A549 (cell line): ENCODE measurements at regions not wholly inside any gene's neighbourhood (a gene's known extent, or its start where the extent isn't known, plus 50 kb on each side); places are given as distances from the start of the nearest gene placed in this dataset.

Experiments
- ESRRA ChIP-seq: fragments of 150-350 bp; IDR thresholded peaks from 2 replicates; pipeline ENCODE4 v1.6.1; 2014; ENCODE audit warnings: mild to moderate bottlenecking, low read length, borderline replicate concordance
- FOSB ChIP-seq: fragments of 250-450 bp; sonication (Bioruptor Pico); IDR thresholded peaks from 2 replicates; pipeline ENCODE4 v1.5.0; 2020; ENCODE audit warnings: mild to moderate bottlenecking, moderate library complexity
- MAFK ChIP-seq: fragments of 450-650 bp; IDR thresholded peaks from 2 replicates; pipeline ENCODE4 v1.6.1; 2014; ENCODE audit not compliant: partially characterized antibody
- NR3C1 ChIP-seq: fragments of >200 bp; sonication (Bioruptor Twin); formaldehyde crosslinking; IDR thresholded peaks from 3 replicates; pipeline ENCODE4 v1.6.1; 2017
- POLR2A ChIP-seq: IDR thresholded peaks from 2 replicates; pipeline ENCODE4 v1.6.1; 2012; ENCODE audit warnings: mild to moderate bottlenecking, low read length
- ZFP36 ChIP-seq: fragments of 450-650 bp; IDR thresholded peaks from 2 replicates; pipeline ENCODE4 v1.6.1; 2014; ENCODE audit warnings: borderline replicate concordance; ENCODE audit not compliant: partially characterized antibody
- TF ChIP-seq, protein P1 (sequence below): fragments of >200 bp; sonication (Bioruptor Twin); formaldehyde crosslinking; IDR thresholded peaks from 3 replicates; pipeline ENCODE4 v1.5.1; 2016
- TF ChIP-seq, protein P2 (sequence below): IDR thresholded peaks from 2 replicates; pipeline ENCODE4 v1.6.1; 2012

DNA sequence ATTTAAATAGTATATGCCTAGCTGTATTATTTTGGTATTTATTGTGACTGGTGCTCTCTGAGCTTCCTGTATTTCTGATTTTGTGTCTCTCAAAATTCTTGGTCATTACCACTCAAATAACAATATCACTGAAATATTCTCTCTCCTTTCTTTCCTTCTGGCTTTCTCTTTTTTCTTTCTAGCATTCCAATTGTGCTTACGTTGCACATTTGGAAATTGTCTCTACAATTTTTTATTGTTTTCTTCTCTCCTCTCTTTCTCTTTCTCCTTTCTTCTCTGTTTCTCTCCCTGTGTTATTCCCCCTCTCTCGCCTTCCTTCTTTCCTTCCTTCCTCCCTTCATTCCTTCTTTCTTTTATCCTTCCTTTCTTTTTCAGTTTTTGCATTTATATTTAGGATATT lies 89.6 kb upstream of the MCTP2 start:
- TF ChIP-seq ESRRA (no peak), ZFP36 (no peak), FOSB (CRISPR knock-in tag) (no peak), NR3C1 (no peak), POLR2A (no peak), MAFK (peak; percentile 90)
- TF ChIP-seq, protein P1, sequence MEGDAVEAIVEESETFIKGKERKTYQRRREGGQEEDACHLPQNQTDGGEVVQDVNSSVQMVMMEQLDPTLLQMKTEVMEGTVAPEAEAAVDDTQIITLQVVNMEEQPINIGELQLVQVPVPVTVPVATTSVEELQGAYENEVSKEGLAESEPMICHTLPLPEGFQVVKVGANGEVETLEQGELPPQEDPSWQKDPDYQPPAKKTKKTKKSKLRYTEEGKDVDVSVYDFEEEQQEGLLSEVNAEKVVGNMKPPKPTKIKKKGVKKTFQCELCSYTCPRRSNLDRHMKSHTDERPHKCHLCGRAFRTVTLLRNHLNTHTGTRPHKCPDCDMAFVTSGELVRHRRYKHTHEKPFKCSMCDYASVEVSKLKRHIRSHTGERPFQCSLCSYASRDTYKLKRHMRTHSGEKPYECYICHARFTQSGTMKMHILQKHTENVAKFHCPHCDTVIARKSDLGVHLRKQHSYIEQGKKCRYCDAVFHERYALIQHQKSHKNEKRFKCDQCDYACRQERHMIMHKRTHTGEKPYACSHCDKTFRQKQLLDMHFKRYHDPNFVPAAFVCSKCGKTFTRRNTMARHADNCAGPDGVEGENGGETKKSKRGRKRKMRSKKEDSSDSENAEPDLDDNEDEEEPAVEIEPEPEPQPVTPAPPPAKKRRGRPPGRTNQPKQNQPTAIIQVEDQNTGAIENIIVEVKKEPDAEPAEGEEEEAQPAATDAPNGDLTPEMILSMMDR: no peak
- TF ChIP-seq, protein P2, sequence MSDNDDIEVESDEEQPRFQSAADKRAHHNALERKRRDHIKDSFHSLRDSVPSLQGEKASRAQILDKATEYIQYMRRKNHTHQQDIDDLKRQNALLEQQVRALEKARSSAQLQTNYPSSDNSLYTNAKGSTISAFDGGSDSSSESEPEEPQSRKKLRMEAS: no peak
